Stimulated activated naive CD8-positive, alpha-beta T cell treated with anti-CD3 and anti-CD28 coated beads, Interleukin-15, Interleukin-2, amounts not matched to agents 100 ng/mL and 50 ng/mL, for 24 hours (primary cell): ENCODE measurements at regions not wholly inside any gene's neighbourhood (a gene's known extent, or its start where the extent isn't known, plus 50 kb on each side); places are given as distances from the start of the nearest gene placed in this dataset.

Source experiments
- H3K27ac Mint-ChIP-seq: one replicate; pipeline ENCODE4 v1.8.0; 2021; ENCODE audit warnings: mild to moderate bottlenecking, mixed read lengths
- H3K27me3 Mint-ChIP-seq: one replicate; pipeline ENCODE4 v1.8.0; 2021; ENCODE audit warnings: mixed read lengths
- H3K36me3 Mint-ChIP-seq: one replicate; pipeline ENCODE4 v1.8.0; 2021; ENCODE audit warnings: low read depth, mixed read lengths
- H3K4me1 Mint-ChIP-seq: one replicate; pipeline ENCODE4 v1.8.0; 2021; ENCODE audit warnings: low read depth, mixed read lengths
- H3K4me3 Mint-ChIP-seq: one replicate; pipeline ENCODE4 v1.8.0; 2021; ENCODE audit warnings: mild to moderate bottlenecking, mixed read lengths
- H3K9me3 Mint-ChIP-seq: one replicate; pipeline ENCODE4 v1.8.0; 2021; ENCODE audit warnings: mixed read lengths

- H3K4me3 Mint-ChIP-seq: no peak overlapping the region
- peaks cover 18% of the 10 kb centered on the region for H3K4me1 Mint-ChIP-seq
- H3K36me3 Mint-ChIP-seq: no peaks in the 10 kb centered on the region
- no peaks in the 10 kb centered on the region for H3K9me3 Mint-ChIP-seq
- no peak overlapping the region for H3K27ac Mint-ChIP-seq
- H3K27me3 Mint-ChIP-seq: no peaks in the 10 kb centered on the region
Observed at GRCh38 chr1:59051007-59051406, 245.9 kb upstream of the FGGY start.

- H3K9me3 Mint-ChIP-seq: no peaks in the 10 kb centered on the region
- H3K36me3 Mint-ChIP-seq: no peaks in the 10 kb centered on the region
- H3K27ac Mint-ChIP-seq: no peak overlapping the region
- H3K4me1 Mint-ChIP-seq: peaks cover 6% of the 10 kb centered on the region
- H3K27me3 Mint-ChIP-seq: no peaks in the 10 kb centered on the region
- no peak overlapping the region for H3K4me3 Mint-ChIP-seq
Observed at GRCh38 chr1:59052166-59052590, 244.7 kb upstream of the FGGY start.

- H3K27ac Mint-ChIP-seq: no peak overlapping the region
- no peaks in the 10 kb centered on the region for H3K9me3 Mint-ChIP-seq
- no peaks in the 10 kb centered on the region for H3K27me3 Mint-ChIP-seq
- H3K4me3 Mint-ChIP-seq: no peak overlapping the region
- H3K4me1 Mint-ChIP-seq: no peaks in the 10 kb centered on the region
- no peaks in the 10 kb centered on the region for H3K36me3 Mint-ChIP-seq
Observed at GRCh38 chr1:59054172-59054571, 242.7 kb upstream of the FGGY start.

GRCh38 chr1:59055908-59056719, 240.8 kb upstream of the FGGY start:
- peaks cover 5% of the 10 kb centered on the region for H3K9me3 Mint-ChIP-seq
- H3K4me3 Mint-ChIP-seq: no peak overlapping the region
- H3K36me3 Mint-ChIP-seq: no peaks in the 10 kb centered on the region
- H3K27me3 Mint-ChIP-seq: no peaks in the 10 kb centered on the region
- H3K4me1 Mint-ChIP-seq: peaks cover 4% of the 10 kb centered on the region
- H3K27ac Mint-ChIP-seq: no peak overlapping the region

DNA sequence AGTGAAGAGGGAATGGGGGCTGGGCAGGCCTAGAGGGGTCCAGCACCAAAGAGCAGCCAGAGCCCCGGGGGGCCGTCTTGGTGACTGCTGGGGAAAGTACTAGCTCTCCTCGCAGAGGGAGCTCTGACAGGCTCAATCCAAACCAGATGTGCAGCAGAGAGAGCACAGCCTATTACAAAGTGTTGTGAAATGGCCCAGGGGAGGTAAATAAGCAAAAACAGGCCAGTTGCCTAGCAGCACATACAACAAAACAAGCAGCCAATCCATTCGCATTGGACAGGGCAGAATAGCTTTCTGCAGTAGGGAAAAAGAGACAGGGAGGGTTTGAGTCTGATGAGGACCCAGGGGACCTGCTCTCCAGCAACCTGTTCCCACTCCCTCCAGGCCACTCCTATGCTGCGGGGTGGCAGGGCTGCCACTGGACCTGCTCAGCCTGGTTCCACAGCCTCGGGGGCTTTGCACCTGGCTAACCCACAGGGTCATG, 239.6 kb upstream of the FGGY start:
- H3K36me3 Mint-ChIP-seq: no peaks in the 10 kb centered on the region

GRCh38 chr1:59057796-59058195, 239.1 kb upstream of the FGGY start:
- Mint-ChIP-seq H3K4me3 (no peak overlapping the region), H3K36me3 (no peaks in the 10 kb centered on the region)

More for the DNA sequence above, 239.6 kb upstream of the FGGY start:
- peak overlapping the region; percentile 21 for H3K27ac Mint-ChIP-seq
- H3K4me3 Mint-ChIP-seq: no peak overlapping the region
- peaks cover 10% of the 10 kb centered on the region for H3K4me1 Mint-ChIP-seq
- H3K27me3 Mint-ChIP-seq: no peaks in the 10 kb centered on the region
- peaks cover 5% of the 10 kb centered on the region for H3K9me3 Mint-ChIP-seq

DNA sequence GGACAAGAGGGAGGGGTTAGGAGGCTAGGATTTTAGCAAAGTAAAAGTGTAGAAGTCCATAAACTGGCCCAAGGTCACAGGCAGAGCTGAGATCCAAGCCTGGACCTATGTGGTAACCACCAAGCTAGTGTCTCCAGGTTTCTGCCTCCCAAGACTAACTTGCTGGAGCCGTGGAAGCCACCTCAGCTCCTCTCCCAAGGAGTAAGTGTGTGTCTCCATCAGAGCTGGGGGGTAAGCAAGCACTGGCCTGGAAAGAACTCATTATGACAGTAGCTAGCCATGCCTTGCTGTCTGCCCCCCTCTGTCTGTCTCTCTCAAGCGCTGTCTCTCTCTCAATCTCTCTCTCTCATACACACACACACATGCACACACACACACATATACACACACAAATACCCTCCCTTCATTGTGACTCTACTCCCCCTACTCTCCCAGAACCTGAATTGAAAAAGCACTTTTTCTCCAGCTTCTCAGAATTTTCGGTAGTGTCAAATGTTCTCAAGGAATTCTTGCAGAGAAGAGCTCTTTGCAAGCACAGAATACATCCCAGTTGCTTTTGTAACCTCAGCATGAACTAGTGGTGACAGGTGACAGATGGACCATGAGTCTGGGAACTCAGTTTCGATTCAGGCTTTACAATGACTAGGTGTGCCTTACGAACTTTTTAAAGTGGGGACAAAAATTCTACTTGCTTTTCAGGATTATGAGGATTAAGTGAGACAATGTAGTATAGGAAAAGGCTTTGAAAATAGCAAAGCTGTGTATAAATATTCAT, 238.0 kb upstream of the FGGY start:
- H3K4me1 Mint-ChIP-seq: peaks cover 26% of the 10 kb centered on the region
- no peaks in the 10 kb centered on the region for H3K36me3 Mint-ChIP-seq
- no peak overlapping the region for H3K4me3 Mint-ChIP-seq
- H3K27me3 Mint-ChIP-seq: no peaks in the 10 kb centered on the region
- no peak overlapping the region for H3K27ac Mint-ChIP-seq
- peaks cover 5% of the 10 kb centered on the region for H3K9me3 Mint-ChIP-seq

More at GRCh38 chr1:59057796-59058195, 239.1 kb upstream of the FGGY start:
- peaks cover 5% of the 10 kb centered on the region for H3K9me3 Mint-ChIP-seq
- no peak overlapping the region for H3K27ac Mint-ChIP-seq
- H3K4me1 Mint-ChIP-seq: peaks cover 16% of the 10 kb centered on the region
- H3K27me3 Mint-ChIP-seq: no peaks in the 10 kb centered on the region

- H3K36me3 Mint-ChIP-seq: no peaks in the 10 kb centered on the region
- no peaks in the 10 kb centered on the region for H3K27me3 Mint-ChIP-seq
- peaks cover 39% of the 10 kb centered on the region for H3K4me1 Mint-ChIP-seq
- no peak overlapping the region for H3K27ac Mint-ChIP-seq
- H3K4me3 Mint-ChIP-seq: no peak overlapping the region
- peaks cover 5% of the 10 kb centered on the region for H3K9me3 Mint-ChIP-seq
Observed at GRCh38 chr1:59061876-59062275, 235.0 kb upstream of the FGGY start.

DNA sequence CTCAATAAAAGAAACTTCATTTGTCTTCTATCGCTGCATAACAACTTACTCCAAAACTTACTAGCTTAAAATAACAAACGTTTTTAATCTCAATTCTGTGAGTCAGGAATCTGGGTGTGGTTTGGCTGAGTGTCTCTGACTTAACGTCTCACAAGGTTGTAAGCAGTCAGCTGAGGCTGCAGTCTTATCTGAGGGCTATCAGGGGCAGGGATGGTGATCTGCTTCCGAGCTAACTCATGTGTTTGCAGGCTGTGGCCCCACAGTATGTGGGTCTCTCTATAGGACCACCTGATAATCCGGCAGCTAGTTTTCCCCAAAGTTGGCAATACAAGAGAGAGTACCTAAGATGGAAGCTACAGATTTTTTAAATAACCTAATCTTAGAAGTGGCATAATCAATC, 234.2 kb upstream of the FGGY start:
- Mint-ChIP-seq H3K36me3 (no peaks in the 10 kb centered on the region), H3K27ac (peak overlapping the region; percentile 34), H3K27me3 (no peaks in the 10 kb centered on the region), H3K4me1 (peaks cover 39% of the 10 kb centered on the region), H3K9me3 (peaks cover 5% of the 10 kb centered on the region), H3K4me3 (no peak overlapping the region)

GRCh38 chr1:59063501-59063900, 233.4 kb upstream of the FGGY start:
- Mint-ChIP-seq H3K9me3 (peaks cover 5% of the 10 kb centered on the region), H3K27ac (peak overlapping the region; percentile 80), H3K4me3 (no peak overlapping the region), H3K27me3 (no peaks in the 10 kb centered on the region), H3K36me3 (no peaks in the 10 kb centered on the region), H3K4me1 (peaks cover 39% of the 10 kb centered on the region)

DNA sequence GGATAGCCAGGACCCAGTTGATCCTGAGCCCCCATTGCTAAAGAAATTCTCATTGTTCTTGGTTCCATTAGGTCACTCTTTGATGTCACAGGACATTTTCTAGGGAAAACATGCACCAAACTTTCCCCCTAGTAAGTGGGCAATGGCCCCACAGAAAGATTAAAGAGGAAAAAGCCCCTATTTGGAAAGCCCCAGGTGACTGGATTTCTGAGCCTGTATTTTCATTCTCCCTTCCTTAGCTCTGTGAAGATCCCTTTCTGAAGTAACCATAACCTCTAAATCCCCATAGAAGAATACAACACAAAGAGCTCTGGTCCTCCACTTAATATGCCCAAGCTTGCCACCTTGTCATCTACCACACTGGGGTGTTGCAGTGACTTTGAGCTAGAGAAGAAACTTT, 232.3 kb upstream of the FGGY start:
- no peaks in the 10 kb centered on the region for H3K36me3 Mint-ChIP-seq
- no peak overlapping the region for H3K4me3 Mint-ChIP-seq
- H3K27ac Mint-ChIP-seq: peak overlapping the region; percentile 54
- peaks cover 39% of the 10 kb centered on the region for H3K4me1 Mint-ChIP-seq
- peaks cover 5% of the 10 kb centered on the region for H3K9me3 Mint-ChIP-seq
- H3K27me3 Mint-ChIP-seq: no peaks in the 10 kb centered on the region

- peaks cover 44% of the 10 kb centered on the region for H3K4me1 Mint-ChIP-seq
Observed at GRCh38 chr1:59066236-59066635, 230.7 kb upstream of the FGGY start.

GRCh38 chr1:59070610-59071009, 226.3 kb upstream of the FGGY start:
- Mint-ChIP-seq H3K9me3 (peaks cover 4% of the 10 kb centered on the region), H3K27ac (peak overlapping the region; percentile 89), H3K36me3 (no peaks in the 10 kb centered on the region), H3K4me3 (peak overlapping the region; percentile 32), H3K4me1 (peaks cover 31% of the 10 kb centered on the region), H3K27me3 (no peaks in the 10 kb centered on the region)

More at GRCh38 chr1:59066236-59066635, 230.7 kb upstream of the FGGY start:
- H3K4me3 Mint-ChIP-seq: no peak overlapping the region
- no peaks in the 10 kb centered on the region for H3K36me3 Mint-ChIP-seq
- H3K27ac Mint-ChIP-seq: no peak overlapping the region
- no peaks in the 10 kb centered on the region for H3K9me3 Mint-ChIP-seq
- no peaks in the 10 kb centered on the region for H3K27me3 Mint-ChIP-seq

GRCh38 chr1:59071289-59071688, 225.6 kb upstream of the FGGY start:
- peaks cover 4% of the 10 kb centered on the region for H3K9me3 Mint-ChIP-seq
- H3K27ac Mint-ChIP-seq: peak overlapping the region; percentile 89
- peaks cover 31% of the 10 kb centered on the region for H3K4me1 Mint-ChIP-seq
- H3K36me3 Mint-ChIP-seq: no peaks in the 10 kb centered on the region
- peak overlapping the region; percentile 32 for H3K4me3 Mint-ChIP-seq
- H3K27me3 Mint-ChIP-seq: no peaks in the 10 kb centered on the region

DNA sequence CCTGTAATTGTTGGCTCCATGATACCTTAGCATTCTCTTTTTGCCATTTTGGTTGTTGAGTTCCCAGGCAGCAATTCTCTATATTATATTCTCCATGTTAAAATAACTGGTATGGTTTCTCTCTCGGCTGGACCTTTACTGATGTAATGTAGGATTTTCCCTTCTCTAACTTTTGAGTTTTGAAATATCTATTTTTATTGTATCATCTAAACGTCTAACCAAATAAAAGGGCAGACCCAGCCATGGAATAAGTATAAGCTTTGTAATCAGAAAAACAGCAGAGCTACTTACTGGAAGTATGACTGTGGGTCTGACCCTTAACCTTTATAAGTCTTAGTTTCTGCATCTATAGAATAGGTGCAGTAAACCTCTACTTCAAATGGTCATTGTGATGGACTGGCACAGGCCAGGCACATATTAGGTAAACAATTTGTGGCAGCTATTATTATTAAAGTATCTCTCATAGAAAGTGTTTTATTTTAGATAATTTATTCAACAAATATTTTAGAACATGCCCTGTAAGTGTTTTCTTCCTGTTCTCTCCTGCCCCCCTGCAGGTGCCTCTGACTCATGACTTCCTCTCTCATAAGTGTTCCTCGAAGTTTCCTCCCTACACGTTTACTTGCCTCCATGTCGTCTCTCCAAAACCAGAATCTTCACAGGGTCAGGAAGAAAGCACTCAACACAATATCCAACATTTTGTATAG, 224.9 kb upstream of the FGGY start:
- Mint-ChIP-seq H3K4me1 (peaks cover 35% of the 10 kb centered on the region), H3K9me3 (peaks cover 4% of the 10 kb centered on the region), H3K27ac (peak overlapping the region; percentile 89), H3K36me3 (no peaks in the 10 kb centered on the region), H3K27me3 (no peaks in the 10 kb centered on the region), H3K4me3 (peak overlapping the region; percentile 32)
